WTC11 (cell line): ENCODE measurements at regions not wholly inside any gene's neighbourhood (a gene's known extent, or its start where the extent isn't known, plus 50 kb on each side); places are given as distances from the start of the nearest gene placed in this dataset.

Source experiments
- ATAC-seq: fragments of 200-7000 bp; cut with Tn5 transposase; 2 replicates; pipeline ENCODE4 v1.10.0; 2021; ENCODE audit warnings: mild to moderate bottlenecking, moderate library complexity
- CTCF ChIA-PET: fragments of 300-600 bp; sonication (Branson Sonifier 250); formaldehyde crosslinking; loops from one replicate; lab custom pipeline; 2021; ENCODE audit warnings: antibody characterized with exemption; lab: Charles Lee
- POLR2A ChIA-PET: fragments of 350-600 bp; sonication (Branson Sonifier 250); formaldehyde crosslinking; loops from one replicate; lab custom pipeline; 2021; ENCODE audit warnings: antibody characterized with exemption; lab: Charles Lee
- DNase-seq: peaks from one replicate; pipeline ENCODE4 v3.0.0; 2021; ENCODE audit warnings: low spot score
- H3K27ac Mint-ChIP-seq: 2 replicates; pipeline ENCODE4 v1.8.0; 2021; ENCODE audit warnings: mixed read lengths
- H3K27me3 Mint-ChIP-seq: 2 replicates; pipeline ENCODE4 v1.8.0; 2021; ENCODE audit warnings: low read depth, mild to moderate bottlenecking, moderate library complexity, mixed read lengths
- H3K36me3 Mint-ChIP-seq: 2 replicates; pipeline ENCODE4 v1.8.0; 2021; ENCODE audit warnings: mixed read lengths
- H3K4me1 Mint-ChIP-seq: 2 replicates; pipeline ENCODE4 v1.8.0; 2022; ENCODE audit warnings: mixed read lengths
- H3K4me3 Mint-ChIP-seq: 2 replicates; pipeline ENCODE4 v1.8.0; 2021; ENCODE audit warnings: mild to moderate bottlenecking, moderate library complexity, mixed read lengths
- H3K9me3 Mint-ChIP-seq: 2 replicates; pipeline ENCODE4 v1.8.0; 2021; ENCODE audit warnings: mixed read lengths
- ATF1 ChIP-seq: sonication (generic); formaldehyde crosslinking; IDR thresholded peaks from 2 replicates; pipeline ENCODE4 v1.8.1; 2023; ENCODE audit warnings: mild to moderate bottlenecking, moderate library complexity, missing genetic modification reagents
- CTCF ChIP-seq: fragments of 200-600 bp; IDR thresholded peaks from 2 replicates; pipeline ENCODE4 v1.8.0; 2022; ENCODE audit warnings: antibody characterized with exemption
- ESRRA ChIP-seq: sonication (generic); formaldehyde crosslinking; IDR thresholded peaks from 2 replicates; pipeline ENCODE4 v1.8.1; 2022; ENCODE audit warnings: mild to moderate bottlenecking, missing genetic modification reagents, borderline replicate concordance
- HMGA2 ChIP-seq: fragments of 250-450 bp; sonication (Bioruptor Pico); IDR thresholded peaks from 2 replicates; pipeline ENCODE4 v1.4.0; 2021; ENCODE audit warnings: mild to moderate bottlenecking, moderate library complexity
- JUN ChIP-seq: sonication (generic); formaldehyde crosslinking; IDR thresholded peaks from 2 replicates; pipeline ENCODE4 v1.8.0; 2023; ENCODE audit warnings: mild to moderate bottlenecking, missing genetic modification reagents
- MLX ChIP-seq: sonication (generic); formaldehyde crosslinking; IDR thresholded peaks from 2 replicates; pipeline ENCODE4 v1.8.1; 2023; ENCODE audit warnings: mild to moderate bottlenecking, missing genetic modification reagents, moderate library complexity
- NFE2L1 ChIP-seq: sonication (generic); formaldehyde crosslinking; IDR thresholded peaks from 2 replicates; pipeline ENCODE4 v1.8.1; 2023; ENCODE audit warnings: missing genetic modification reagents
- RELA ChIP-seq: sonication (generic); formaldehyde crosslinking; IDR thresholded peaks from 2 replicates; pipeline ENCODE4 v1.8.1; 2022; ENCODE audit warnings: missing genetic modification reagents, mild to moderate bottlenecking, borderline replicate concordance
- SMAD3 ChIP-seq: sonication (generic); formaldehyde crosslinking; IDR thresholded peaks from 2 replicates; pipeline ENCODE4 v1.8.0; 2022; ENCODE audit warnings: missing genetic modification reagents, mild to moderate bottlenecking, borderline replicate concordance
- USF2 ChIP-seq: sonication (generic); formaldehyde crosslinking; IDR thresholded peaks from 2 replicates; pipeline ENCODE4 v1.8.1; 2023; ENCODE audit warnings: mild to moderate bottlenecking, missing genetic modification reagents, moderate library complexity
- ZMAT4 ChIP-seq: fragments of 250-450 bp; sonication (Bioruptor Pico); IDR thresholded peaks from 2 replicates; pipeline ENCODE4 v1.9.0; 2021; ENCODE audit warnings: mild to moderate bottlenecking
- ZNF423 ChIP-seq: fragments of 250-450 bp; sonication (Bioruptor Pico); IDR thresholded peaks from 2 replicates; pipeline ENCODE4 v2.1.2; 2022; ENCODE audit warnings: mild to moderate bottlenecking, moderate library complexity
- ZNF512 ChIP-seq: sonication (generic); formaldehyde crosslinking; IDR thresholded peaks from 2 replicates; pipeline ENCODE4 v1.8.1; 2022; ENCODE audit warnings: missing genetic modification reagents, borderline replicate concordance
- ZNF532 ChIP-seq: fragments of 250-450 bp; sonication (Bioruptor Pico); IDR thresholded peaks from 2 replicates; pipeline ENCODE4 v1.9.0; 2021; ENCODE audit warnings: mild to moderate bottlenecking, borderline replicate concordance

GRCh38 chr4:8739820-8740665 lies 131.6 kb downstream of the HMX1 start (continued):
- no peak for TF ChIP-seq USF2 (CRISPR knock-in tag)
- TF ChIP-seq MLX, result no peak
- no peak for TF ChIP-seq CTCF
- TF ChIP-seq ATF1 (CRISPR knock-in tag), result no peak
- no peak for TF ChIP-seq NFE2L1 (CRISPR knock-in tag)
- TF ChIP-seq, all 79 proteins: peak for 0

GRCh38 chr4:8739317-8739716 lies 132.3 kb downstream of the HMX1 start:
- H3K27me3 Mint-ChIP-seq, result peaks cover 2% of the 10 kb centered on the region; the same call in 1 of the 2 replicates
- DNase-seq, result no peak
- peaks cover 3% of the 10 kb centered on the region for H3K36me3 Mint-ChIP-seq
- ChIA-PET POLR2A (no interaction called here), CTCF (interaction anchor here (1.4 to 2.1 kb wide), 2 partner anchors 51 to 117 kb away, joined by 3 to 10 read pairs; no protein-coding TSS in a partner anchor)
- ATAC-seq, result no peak
- H3K4me1 Mint-ChIP-seq, result peaks cover 4% of the 10 kb centered on the region
- H3K4me3 Mint-ChIP-seq, result no peak overlapping the region
- H3K9me3 Mint-ChIP-seq, result peaks cover 14% of the 10 kb centered on the region
- H3K27ac Mint-ChIP-seq, result no peak overlapping the region
- no peak for TF ChIP-seq ZNF512 (CRISPR knock-in tag)
- no peak for TF ChIP-seq ESRRA
- no peak for TF ChIP-seq RELA (CRISPR knock-in tag)
- no peak for TF ChIP-seq ZNF423 (CRISPR knock-in tag)
- TF ChIP-seq HMGA2 (CRISPR knock-in tag), result no peak
- TF ChIP-seq CTCF, result no peak
- no peak for TF ChIP-seq ZNF532 (CRISPR knock-in tag)
- no peak for TF ChIP-seq ZMAT4 (CRISPR knock-in tag)
- TF ChIP-seq SMAD3, result no peak
- TF ChIP-seq JUN (CRISPR knock-in tag), result no peak
